Brain microvascular endothelial cell (primary cell): ENCODE measurements at regions not wholly inside any gene's neighbourhood (a gene's known extent, or its start where the extent isn't known, plus 50 kb on each side); places are given as distances from the start of the nearest gene placed in this dataset.

Source experiments
- DNase-seq: peaks from one replicate; pipeline ENCODE4 v3.0.0-alpha.2; 2020
- H3K27ac ChIP-seq: fragments of 250-450 bp; sonication (Bioruptor Pico); 2 replicates; pipeline ENCODE4 v1.5.1; 2020; ENCODE audit warnings: mild to moderate bottlenecking, moderate library complexity
- H3K27me3 ChIP-seq: fragments of 250-450 bp; sonication (Bioruptor Pico); replicated peaks from 2 replicates; pipeline ENCODE4 v1.5.1; 2020; ENCODE audit warnings: mild to moderate bottlenecking
- H3K36me3 ChIP-seq: fragments of 250-450 bp; sonication (Bioruptor Pico); replicated peaks from 2 replicates; pipeline ENCODE4 v1.5.1; 2020; ENCODE audit warnings: mild to moderate bottlenecking
- H3K4me3 ChIP-seq: 2 replicates; pipeline ENCODE4 v1.5.1; 2011; ENCODE audit warnings: low read depth, mild to moderate bottlenecking, control low read depth, low read length, moderate library complexity
- in situ Hi-C: cut with HindIII; loops from 2 replicates; pipeline ENCODE4 v1.10.0; 2017; ENCODE audit warnings: low sequenced_read_pairs, low pct_ligation_motif_present
- TF ChIP-seq, protein P1 (sequence below): IDR thresholded peaks from 2 replicates; pipeline ENCODE4 v1.5.1; 2011; ENCODE audit warnings: low read depth, mild to moderate bottlenecking, moderate library complexity, low read length, control low read depth, inconsistent platforms; ENCODE audit errors: missing control alignments

DNA sequence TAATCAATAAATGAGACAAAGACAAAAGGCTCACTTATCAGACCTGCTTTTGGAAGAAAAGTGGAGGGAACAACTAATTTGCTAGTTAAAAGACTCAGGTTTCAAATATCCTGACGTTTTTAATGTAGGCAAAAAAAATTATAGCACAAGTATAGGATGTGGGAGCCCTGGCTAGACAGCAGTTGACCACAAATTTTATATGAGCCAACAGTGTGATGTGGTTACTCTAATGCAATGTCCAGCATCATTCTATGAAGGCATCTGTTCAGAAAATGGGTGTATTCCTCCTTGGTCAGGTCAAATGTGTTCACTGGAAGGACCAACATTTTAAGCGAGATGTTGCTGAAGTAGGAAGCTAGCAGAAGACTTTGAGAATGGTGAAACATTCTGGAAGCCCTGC, 237.4 kb downstream of the MAP2K6 start:
- H3K27me3 ChIP-seq, result no peaks in the 10 kb centered on the region
- TF ChIP-seq, protein P1, sequence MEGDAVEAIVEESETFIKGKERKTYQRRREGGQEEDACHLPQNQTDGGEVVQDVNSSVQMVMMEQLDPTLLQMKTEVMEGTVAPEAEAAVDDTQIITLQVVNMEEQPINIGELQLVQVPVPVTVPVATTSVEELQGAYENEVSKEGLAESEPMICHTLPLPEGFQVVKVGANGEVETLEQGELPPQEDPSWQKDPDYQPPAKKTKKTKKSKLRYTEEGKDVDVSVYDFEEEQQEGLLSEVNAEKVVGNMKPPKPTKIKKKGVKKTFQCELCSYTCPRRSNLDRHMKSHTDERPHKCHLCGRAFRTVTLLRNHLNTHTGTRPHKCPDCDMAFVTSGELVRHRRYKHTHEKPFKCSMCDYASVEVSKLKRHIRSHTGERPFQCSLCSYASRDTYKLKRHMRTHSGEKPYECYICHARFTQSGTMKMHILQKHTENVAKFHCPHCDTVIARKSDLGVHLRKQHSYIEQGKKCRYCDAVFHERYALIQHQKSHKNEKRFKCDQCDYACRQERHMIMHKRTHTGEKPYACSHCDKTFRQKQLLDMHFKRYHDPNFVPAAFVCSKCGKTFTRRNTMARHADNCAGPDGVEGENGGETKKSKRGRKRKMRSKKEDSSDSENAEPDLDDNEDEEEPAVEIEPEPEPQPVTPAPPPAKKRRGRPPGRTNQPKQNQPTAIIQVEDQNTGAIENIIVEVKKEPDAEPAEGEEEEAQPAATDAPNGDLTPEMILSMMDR, result no peak
- no peak overlapping the region for H3K4me3 ChIP-seq
- no peak overlapping the region for H3K27ac ChIP-seq
- no peak for DNase-seq
- in situ Hi-C loops, result no loop called here
- H3K36me3 ChIP-seq, result no peaks in the 10 kb centered on the region

DNA sequence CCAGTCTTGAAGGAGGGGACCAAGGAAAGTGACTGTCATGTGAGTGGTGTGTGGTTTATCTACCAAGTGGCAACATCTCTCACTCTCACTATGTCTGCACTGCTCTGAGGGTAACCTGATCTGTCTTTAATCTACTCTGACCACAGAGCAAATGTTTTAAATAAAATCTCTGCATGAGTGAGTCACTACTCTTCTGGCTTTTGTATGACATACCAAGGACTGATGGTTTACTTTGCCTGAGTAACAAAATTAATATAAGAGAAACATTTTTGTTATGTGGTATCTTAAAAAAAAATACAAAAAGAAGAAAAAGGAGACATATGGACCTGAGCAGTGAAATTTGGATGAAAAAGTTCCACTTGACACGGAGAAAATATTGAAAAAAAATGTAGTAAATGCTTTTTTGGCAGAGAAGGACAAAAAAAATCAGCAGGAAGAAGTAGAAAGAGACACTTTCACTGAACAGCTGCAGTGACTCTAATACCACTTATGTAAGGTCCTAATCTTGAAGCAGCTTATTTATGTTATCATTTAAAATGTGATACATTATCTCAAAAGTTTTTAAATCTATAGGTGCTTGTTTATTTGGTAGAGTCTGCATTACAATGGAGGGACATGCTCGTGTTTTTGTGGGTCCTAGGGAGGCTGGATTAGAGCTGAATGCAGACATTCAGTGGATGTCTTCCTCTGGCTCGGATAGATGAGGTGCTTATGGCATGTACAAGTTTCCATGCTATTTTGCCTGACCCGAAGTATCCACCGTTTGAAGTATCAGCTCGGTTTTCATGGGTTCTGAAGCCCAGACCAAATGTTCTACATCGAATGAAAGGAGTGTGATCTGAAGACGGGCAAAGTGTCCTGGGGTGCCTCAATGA, 240.7 kb downstream of the MAP2K6 start:
- no peak overlapping the region for H3K4me3 ChIP-seq
- TF ChIP-seq, protein P1, result no peak
- no peak overlapping the region for H3K27ac ChIP-seq
- H3K36me3 ChIP-seq, result no peaks in the 10 kb centered on the region
- H3K27me3 ChIP-seq, result no peaks in the 10 kb centered on the region
- peak; percentile 66 for DNase-seq
- in situ Hi-C loops, result no loop called here

DNA sequence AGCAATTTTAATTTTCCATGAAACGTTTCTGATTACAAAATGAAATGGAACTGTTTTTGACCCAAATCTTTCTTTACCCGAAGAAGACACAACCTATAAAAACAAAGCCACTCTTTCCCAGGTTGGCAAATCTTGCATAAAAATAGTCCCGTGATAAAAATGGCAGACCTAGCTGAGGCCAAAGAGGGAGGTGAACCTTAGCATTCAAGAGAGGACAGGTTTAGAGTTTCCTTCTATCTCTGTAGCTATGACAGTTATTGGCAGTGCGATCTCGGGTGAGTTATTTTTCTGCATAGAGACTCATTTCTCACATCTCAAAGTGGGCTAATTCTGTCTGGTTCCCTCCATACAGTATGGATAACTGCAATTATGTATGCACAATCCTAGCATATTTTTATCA, 241.4 kb downstream of the MAP2K6 start:
- in situ Hi-C loops, result no loop called here
- DNase-seq, result no peak

DNA sequence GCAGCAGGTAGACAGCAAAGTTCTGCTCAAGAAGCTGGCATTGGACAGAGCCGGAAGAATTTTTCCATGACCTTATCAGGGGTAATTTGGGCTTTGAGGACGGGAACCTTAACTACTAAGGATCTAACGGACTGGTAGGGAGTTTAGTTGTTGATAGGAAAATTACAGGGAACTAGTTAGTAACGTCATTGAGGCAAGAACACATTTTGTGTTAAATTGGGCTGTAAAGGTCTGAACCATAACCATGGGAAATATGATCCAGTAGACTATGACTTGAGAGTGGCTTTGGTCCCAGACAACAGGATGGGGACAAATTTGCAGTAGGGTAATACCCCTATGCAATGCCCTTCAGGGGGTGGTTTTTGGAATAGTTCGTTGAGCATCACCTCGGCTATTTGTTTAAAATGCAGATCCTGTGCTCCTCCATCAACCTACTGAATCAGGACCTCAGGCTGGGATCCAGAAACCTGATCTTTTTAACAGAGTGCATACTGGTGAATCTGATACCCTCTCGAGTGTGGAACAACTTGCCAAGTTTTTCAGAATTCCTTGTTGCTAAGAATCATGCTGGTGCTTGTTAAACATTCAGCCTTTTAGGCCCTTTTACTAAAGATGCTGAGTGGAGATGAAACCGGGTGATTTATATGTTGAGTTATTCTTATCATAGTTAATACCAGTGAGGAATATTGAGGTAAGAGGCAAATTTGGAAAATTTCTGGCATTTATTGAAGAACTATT, 255.1 kb downstream of the MAP2K6 start:
- DNase-seq, result no peak
- in situ Hi-C loops, result no loop called here
- H3K36me3 ChIP-seq, result no peaks in the 10 kb centered on the region

More for the DNA sequence above, 241.4 kb downstream of the MAP2K6 start:
- H3K27ac ChIP-seq, result no peak overlapping the region
- no peaks in the 10 kb centered on the region for H3K36me3 ChIP-seq
- no peaks in the 10 kb centered on the region for H3K27me3 ChIP-seq
- no peak overlapping the region for H3K4me3 ChIP-seq
- TF ChIP-seq, protein P1, result no peak

DNA sequence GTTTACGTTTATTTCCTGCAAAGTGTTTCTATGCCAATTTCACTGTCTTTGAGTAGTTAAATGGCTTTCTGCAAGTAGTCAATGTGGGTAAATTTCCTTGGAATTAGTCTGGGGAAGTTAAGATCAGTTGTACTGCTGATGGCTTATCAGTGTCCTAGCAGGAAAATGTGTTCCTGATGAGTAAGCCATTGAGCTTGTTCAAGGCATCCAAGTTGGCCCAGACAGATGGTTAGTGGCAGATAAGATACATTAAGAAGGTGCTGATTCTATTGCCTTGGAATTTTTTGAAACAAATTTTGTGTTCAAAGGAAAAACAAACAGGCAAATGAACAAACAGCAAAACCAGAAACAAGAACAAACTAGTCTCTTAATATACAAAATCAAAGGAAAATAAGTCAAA, 258.4 kb downstream of the MAP2K6 start:
- Histone ChIP-seq H3K36me3 (no peaks in the 10 kb centered on the region), H3K27me3 (no peaks in the 10 kb centered on the region), H3K27ac (peak overlapping the region; percentile 12), H3K4me3 (no peak overlapping the region)
- DNase-seq, result peak; percentile 70
- TF ChIP-seq, protein P1, result no peak
- in situ Hi-C loops, result no loop called here

More for the DNA sequence above, 255.1 kb downstream of the MAP2K6 start:
- H3K27me3 ChIP-seq, result no peaks in the 10 kb centered on the region
- no peak overlapping the region for H3K4me3 ChIP-seq
- no peak overlapping the region for H3K27ac ChIP-seq
- TF ChIP-seq, protein P1, result no peak
